Body of pancreas (tissue), 4 donors: ENCODE measurements at regions not wholly inside any gene's neighbourhood (a gene's known extent, or its start where the extent isn't known, plus 50 kb on each side); places are given as distances from the start of the nearest gene placed in this dataset.

ENCODE experiments used
- CTCF ChIP-seq, 7 experiments: fragments of 450-650 bp in 4 of 7; fragments of 200-600 bp in 3 of 7; sonication (generic) in 3 of 7; IDR thresholded peaks; one replicate each; pipeline ENCODE4 v1.5.1; 2016 to 2019; ENCODE audit warnings: antibody characterized with exemption in 7 of 7
- POLR2A ChIP-seq, 3 donors: fragments of 450-650 bp; IDR thresholded peaks; one replicate each; pipeline ENCODE4 v1.6.1; 2016; ENCODE audit warnings: antibody characterized with exemption in 3 of 3, mild to moderate bottlenecking in 2 of 3

- TF ChIP-seq CTCF (IDR thresholded peaks at IDR 0.05) (no peak), POLR2A (IDR thresholded peaks at IDR 0.05) (no peak)
Measured at GRCh38 chr20:41887500-41887899, 269.3 kb upstream of the CHD6 start.
